Type B pancreatic cell (in vitro differentiated cells): ENCODE measurements at regions not wholly inside any gene's neighbourhood (a gene's known extent, or its start where the extent isn't known, plus 50 kb on each side); places are given as distances from the start of the nearest gene placed in this dataset.

Source experiments
- DNase-seq: peaks from one replicate; pipeline ENCODE4 v3.0.0; 2021; ENCODE audit warnings: mixed read lengths; ENCODE audit not compliant: unreplicated experiment; ENCODE audit errors: extremely low spot score
- H3K27ac Mint-ChIP-seq: 2 replicates; pipeline ENCODE4 v1.8.0; 2021; ENCODE audit warnings: mild to moderate bottlenecking, mixed read lengths
- H3K27me3 Mint-ChIP-seq: 2 replicates; pipeline ENCODE4 v1.8.0; 2021; ENCODE audit warnings: mixed read lengths
- H3K36me3 Mint-ChIP-seq: 2 replicates; pipeline ENCODE4 v1.8.0; 2021; ENCODE audit warnings: mixed read lengths
- H3K4me1 Mint-ChIP-seq: one replicate; pipeline ENCODE4 v1.8.0; 2021; ENCODE audit warnings: mixed read lengths; ENCODE audit not compliant: unreplicated experiment
- H3K4me3 Mint-ChIP-seq: 2 replicates; pipeline ENCODE4 v1.8.0; 2021; ENCODE audit warnings: mild to moderate bottlenecking, mixed read lengths
- H3K9me3 Mint-ChIP-seq: 2 replicates; pipeline ENCODE4 v1.8.0; 2021; ENCODE audit warnings: mixed read lengths
- TF ChIP-seq, protein P1 (sequence below): fragments of 200-600 bp; sonication (generic); conservative IDR thresholded peaks from 2 replicates; pipeline ENCODE4 v1.5.0; 2021; ENCODE audit warnings: antibody characterized with exemption, mild to moderate bottlenecking

DNA sequence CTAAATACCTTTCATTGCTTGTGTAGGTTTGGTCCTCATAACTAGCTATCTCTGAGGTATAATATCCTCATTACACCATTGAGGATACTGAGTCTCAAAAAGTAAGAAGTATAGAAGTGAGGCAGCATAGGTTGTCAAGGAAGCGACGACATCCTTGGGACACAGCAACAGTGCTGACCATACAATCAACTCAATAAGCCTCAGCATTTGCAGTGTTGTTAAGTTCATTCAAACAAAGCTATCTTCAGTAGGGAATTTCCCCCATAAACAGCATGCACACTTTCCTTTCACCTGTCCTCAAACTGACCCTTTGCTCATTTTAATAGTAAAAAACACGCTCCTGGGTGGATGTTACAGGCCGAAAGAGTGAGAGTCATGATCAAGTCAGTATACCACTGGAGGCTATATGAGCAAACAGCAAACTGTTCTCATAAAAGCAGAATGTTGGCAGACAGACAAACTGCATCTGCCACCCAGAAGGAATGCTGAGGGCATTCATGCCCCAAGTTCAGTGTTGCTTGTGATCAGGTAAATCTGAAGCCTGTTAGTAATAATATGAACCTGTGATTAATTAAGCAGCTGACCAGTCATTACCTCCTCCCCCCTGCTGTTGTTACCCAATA is 756.2 kb upstream of the TENM4 start:
- Mint-ChIP-seq H3K27ac (no peak overlapping the region), H3K9me3 (no peaks in the 10 kb centered on the region), H3K4me1 (no peaks in the 10 kb centered on the region), H3K27me3 (no peaks in the 10 kb centered on the region), H3K4me3 (no peak overlapping the region), H3K36me3 (no peaks in the 10 kb centered on the region)
- no peak for DNase-seq
- TF ChIP-seq, protein P1, sequence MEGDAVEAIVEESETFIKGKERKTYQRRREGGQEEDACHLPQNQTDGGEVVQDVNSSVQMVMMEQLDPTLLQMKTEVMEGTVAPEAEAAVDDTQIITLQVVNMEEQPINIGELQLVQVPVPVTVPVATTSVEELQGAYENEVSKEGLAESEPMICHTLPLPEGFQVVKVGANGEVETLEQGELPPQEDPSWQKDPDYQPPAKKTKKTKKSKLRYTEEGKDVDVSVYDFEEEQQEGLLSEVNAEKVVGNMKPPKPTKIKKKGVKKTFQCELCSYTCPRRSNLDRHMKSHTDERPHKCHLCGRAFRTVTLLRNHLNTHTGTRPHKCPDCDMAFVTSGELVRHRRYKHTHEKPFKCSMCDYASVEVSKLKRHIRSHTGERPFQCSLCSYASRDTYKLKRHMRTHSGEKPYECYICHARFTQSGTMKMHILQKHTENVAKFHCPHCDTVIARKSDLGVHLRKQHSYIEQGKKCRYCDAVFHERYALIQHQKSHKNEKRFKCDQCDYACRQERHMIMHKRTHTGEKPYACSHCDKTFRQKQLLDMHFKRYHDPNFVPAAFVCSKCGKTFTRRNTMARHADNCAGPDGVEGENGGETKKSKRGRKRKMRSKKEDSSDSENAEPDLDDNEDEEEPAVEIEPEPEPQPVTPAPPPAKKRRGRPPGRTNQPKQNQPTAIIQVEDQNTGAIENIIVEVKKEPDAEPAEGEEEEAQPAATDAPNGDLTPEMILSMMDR = no peak

- DNase-seq = no peak
- Mint-ChIP-seq H3K36me3 (no peaks in the 10 kb centered on the region), H3K9me3 (no peaks in the 10 kb centered on the region), H3K4me1 (no peaks in the 10 kb centered on the region), H3K27me3 (no peaks in the 10 kb centered on the region), H3K27ac (no peak overlapping the region), H3K4me3 (no peak overlapping the region)
- TF ChIP-seq, protein P1 = no peak
These were observed 755.2 kb upstream of the TENM4 start for GRCh38 chr11:80196041-80196440.

GRCh38 chr11:80194625-80195024 is 753.8 kb upstream of the TENM4 start:
- Mint-ChIP-seq H3K9me3 (no peaks in the 10 kb centered on the region), H3K4me3 (no peak overlapping the region), H3K36me3 (no peaks in the 10 kb centered on the region), H3K27ac (no peak overlapping the region), H3K27me3 (no peaks in the 10 kb centered on the region), H3K4me1 (no peaks in the 10 kb centered on the region)
- TF ChIP-seq, protein P1 = no peak
- DNase-seq = no peak

- no peaks in the 10 kb centered on the region for H3K9me3 Mint-ChIP-seq
- H3K36me3 Mint-ChIP-seq = no peaks in the 10 kb centered on the region
- no peaks in the 10 kb centered on the region for H3K4me1 Mint-ChIP-seq
- no peaks in the 10 kb centered on the region for H3K27me3 Mint-ChIP-seq
- DNase-seq = no peak
- H3K4me3 Mint-ChIP-seq = no peak overlapping the region
- TF ChIP-seq, protein P1 = no peak
- no peak overlapping the region for H3K27ac Mint-ChIP-seq
These were observed 753.2 kb upstream of the TENM4 start for GRCh38 chr11:80194016-80194415.

GRCh38 chr11:80188076-80188627 is 747.3 kb upstream of the TENM4 start:
- Mint-ChIP-seq H3K27ac (no peak overlapping the region), H3K36me3 (no peaks in the 10 kb centered on the region), H3K9me3 (peaks cover 4% of the 10 kb centered on the region), H3K27me3 (peaks cover 8% of the 10 kb centered on the region), H3K4me3 (no peak overlapping the region), H3K4me1 (no peaks in the 10 kb centered on the region)
- TF ChIP-seq, protein P1 = no peak
- no peak for DNase-seq
